Muscle of leg (tissue), 3 donors: ENCODE measurements at regions not wholly inside any gene's neighbourhood (a gene's known extent, or its start where the extent isn't known, plus 50 kb on each side); places are given as distances from the start of the nearest gene placed in this dataset.

Source experiments
- DNase-seq: peaks from one replicate; pipeline ENCODE4 v3.0.0; 2013
- H3K27ac ChIP-seq: one replicate; pipeline ENCODE4 v1.5.1; 2013; ENCODE audit warnings: mild to moderate bottlenecking, low read length, control low read depth
- H3K27me3 ChIP-seq: one replicate; pipeline ENCODE4 v1.6.1; 2013; ENCODE audit warnings: low read length; ENCODE audit not compliant: control insufficient read depth, insufficient read depth
- H3K36me3 ChIP-seq: one replicate; pipeline ENCODE4 v1.6.1; 2013; ENCODE audit warnings: low read length; ENCODE audit not compliant: control insufficient read depth, insufficient read depth
- H3K4me1 ChIP-seq: one replicate; pipeline ENCODE4 v1.6.1; 2013; ENCODE audit warnings: low read length; ENCODE audit not compliant: control insufficient read depth, insufficient read depth
- H3K4me3 ChIP-seq: one replicate; pipeline ENCODE4 v1.5.1; 2013; ENCODE audit warnings: low read length, control low read depth
- H3K9me3 ChIP-seq: replicated peaks from 2 replicates; pipeline ENCODE4 v1.6.1; 2013; ENCODE audit warnings: low read depth, low read length; ENCODE audit not compliant: control insufficient read depth
- WGBS: methylation state at CpG from one replicate; pipeline ENCODE4 v1.1.5; 2013; ENCODE audit warnings: missing lambda C conversion rate; ENCODE audit not compliant: insufficient coverage; 5-methylcytosine and 5-hydroxymethylcytosine counted together

DNA sequence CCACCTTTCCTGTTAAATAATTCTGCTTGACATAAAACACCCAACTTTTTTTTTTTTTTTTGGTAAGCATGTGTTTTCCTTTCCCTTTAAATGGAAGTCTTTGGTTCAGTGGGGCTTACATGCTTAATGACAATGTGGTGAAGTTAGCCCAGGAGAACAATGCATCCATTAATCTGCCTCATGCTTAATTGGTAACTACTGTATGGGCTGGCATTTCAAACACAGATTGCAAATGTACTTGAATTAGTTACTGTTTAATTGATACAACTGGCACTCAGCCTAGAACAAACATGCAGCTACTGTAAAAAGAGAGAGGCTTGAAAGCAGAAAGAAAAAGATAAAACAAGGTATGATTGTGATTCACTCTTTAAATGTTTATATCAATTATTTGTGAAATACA lies 483.6 kb upstream of the NOX3 start:
- no peaks in the 10 kb centered on the region for H3K36me3 ChIP-seq
- DNase-seq: no peak
- H3K4me3 ChIP-seq: no peak overlapping the region
- no peaks in the 10 kb centered on the region for H3K9me3 ChIP-seq
- H3K27me3 ChIP-seq: no peaks in the 10 kb centered on the region
- no peaks in the 10 kb centered on the region for H3K4me1 ChIP-seq
- H3K27ac ChIP-seq: no peak overlapping the region

DNA sequence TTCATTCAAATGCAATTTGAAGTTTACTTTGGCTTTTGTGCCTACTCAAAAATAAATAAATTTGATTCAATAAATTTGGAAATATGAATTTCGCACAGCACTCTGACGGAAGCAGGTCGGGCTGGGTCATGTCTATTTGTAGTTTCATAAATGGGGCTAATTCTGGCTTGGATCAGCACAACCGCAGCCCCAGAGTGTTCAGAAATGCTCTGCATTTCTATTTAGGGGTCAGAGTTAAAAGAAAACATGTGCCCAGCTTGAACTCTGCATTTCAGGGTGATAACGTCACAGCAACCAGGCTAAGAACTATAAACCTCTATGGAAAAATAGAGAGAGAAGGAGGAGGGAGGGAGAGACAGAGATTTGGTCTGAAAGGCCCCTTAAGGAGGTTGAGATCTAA lies 480.9 kb upstream of the NOX3 start:
- 56% methylated on average over 4 of the region's 5 CpGs for WGBS

DNA sequence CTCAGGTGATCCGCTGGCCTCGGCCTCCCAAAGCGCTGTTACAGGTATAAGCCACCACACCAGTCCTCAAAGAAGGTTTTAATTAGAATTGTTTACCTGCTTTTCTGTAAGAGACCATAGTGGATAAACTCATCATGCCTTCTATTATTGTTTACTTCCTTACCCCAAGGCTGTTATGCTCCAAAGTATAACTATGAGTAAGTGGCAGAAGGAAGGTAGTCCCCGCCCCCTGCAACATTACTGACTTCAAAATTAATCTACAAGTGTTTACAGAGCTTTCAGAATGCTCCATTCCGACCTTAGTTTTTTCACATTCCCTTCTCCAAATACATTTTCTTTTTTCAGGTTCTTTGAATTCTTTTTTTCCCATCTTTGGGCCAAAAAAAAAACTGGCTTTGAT lies 480.5 kb upstream of the NOX3 start:
- no peak overlapping the region for H3K27ac ChIP-seq
- 50% methylated on average over 1 of the region's 5 CpGs for WGBS
- H3K36me3 ChIP-seq: no peaks in the 10 kb centered on the region
- H3K27me3 ChIP-seq: no peaks in the 10 kb centered on the region
- no peak overlapping the region for H3K4me3 ChIP-seq
- no peak for DNase-seq
- no peaks in the 10 kb centered on the region for H3K9me3 ChIP-seq
- no peaks in the 10 kb centered on the region for H3K4me1 ChIP-seq

More for the DNA sequence above, 480.9 kb upstream of the NOX3 start:
- Histone ChIP-seq H3K4me3 (no peak overlapping the region), H3K9me3 (no peaks in the 10 kb centered on the region), H3K27me3 (no peaks in the 10 kb centered on the region), H3K27ac (no peak overlapping the region), H3K4me1 (no peaks in the 10 kb centered on the region), H3K36me3 (no peaks in the 10 kb centered on the region)
- DNase-seq: peak; percentile 45

DNA sequence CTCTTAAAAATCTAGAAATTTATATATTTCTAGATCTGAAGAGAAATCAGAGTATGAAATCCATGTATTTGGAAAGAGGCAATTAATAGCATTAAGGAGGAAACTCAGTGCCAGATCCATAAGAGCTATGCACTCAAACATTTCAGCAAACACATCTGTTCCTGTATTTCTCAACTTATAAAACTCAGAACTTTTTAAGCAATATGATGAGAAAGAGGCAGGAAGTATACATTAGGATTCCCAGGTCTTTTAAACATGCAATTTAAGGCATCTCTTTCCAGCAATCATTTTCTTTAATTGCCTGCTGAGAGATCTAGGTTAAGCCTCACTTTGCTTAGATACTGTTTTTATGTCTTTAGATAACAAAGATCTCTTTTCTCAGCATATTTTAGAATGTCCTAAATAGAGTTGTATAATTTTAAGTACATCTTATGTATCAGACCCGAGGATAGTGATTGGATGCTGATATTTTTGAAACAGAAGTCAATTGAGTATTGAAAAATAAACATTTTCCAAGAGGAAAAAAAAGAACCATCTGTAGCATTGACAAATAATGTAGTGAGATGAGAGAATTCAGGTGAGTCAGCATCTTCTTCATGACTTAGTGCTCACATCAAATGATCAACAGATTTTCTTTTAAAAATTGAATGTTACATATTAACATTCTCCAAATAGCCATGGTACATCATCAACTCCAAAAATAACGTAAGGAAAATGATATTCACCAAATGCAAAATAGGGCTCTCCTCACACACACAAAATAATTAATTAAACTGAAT lies 461.4 kb upstream of the NOX3 start:
- Histone ChIP-seq H3K27me3 (no peaks in the 10 kb centered on the region), H3K27ac (no peak overlapping the region), H3K36me3 (no peaks in the 10 kb centered on the region), H3K4me1 (no peaks in the 10 kb centered on the region), H3K9me3 (no peaks in the 10 kb centered on the region), H3K4me3 (no peak overlapping the region)
- WGBS: no CpG with 5 or more reads among the region's 2 CpGs
- peak; percentile 4 for DNase-seq

GRCh38 chr6:155915651-155916050 lies 460.0 kb upstream of the NOX3 start:
- Histone ChIP-seq H3K9me3 (no peaks in the 10 kb centered on the region), H3K36me3 (no peaks in the 10 kb centered on the region), H3K27ac (no peak overlapping the region), H3K27me3 (no peaks in the 10 kb centered on the region), H3K4me3 (no peak overlapping the region), H3K4me1 (no peaks in the 10 kb centered on the region)
- no CpG with 5 or more reads among the region's 1 CpG for WGBS
- DNase-seq: peak; percentile 66

GRCh38 chr6:155913816-155914215 lies 458.2 kb upstream of the NOX3 start:
- peaks cover 4% of the 10 kb centered on the region for H3K9me3 ChIP-seq
- DNase-seq: no peak
- H3K36me3 ChIP-seq: no peaks in the 10 kb centered on the region
- H3K4me3 ChIP-seq: no peak overlapping the region
- H3K27me3 ChIP-seq: no peaks in the 10 kb centered on the region
- H3K4me1 ChIP-seq: no peaks in the 10 kb centered on the region
- no peak overlapping the region for H3K27ac ChIP-seq
- WGBS: 100% methylated on average over 1 of the region's 8 CpGs

GRCh38 chr6:155909710-155910109 lies 454.1 kb upstream of the NOX3 start:
- no peak for DNase-seq
- WGBS: no CpG with 5 or more reads among the region's 2 CpGs
- no peak overlapping the region for H3K27ac ChIP-seq
- H3K9me3 ChIP-seq: peaks cover 4% of the 10 kb centered on the region
- no peak overlapping the region for H3K4me3 ChIP-seq
- no peaks in the 10 kb centered on the region for H3K4me1 ChIP-seq
- H3K27me3 ChIP-seq: no peaks in the 10 kb centered on the region
- H3K36me3 ChIP-seq: no peaks in the 10 kb centered on the region

DNA sequence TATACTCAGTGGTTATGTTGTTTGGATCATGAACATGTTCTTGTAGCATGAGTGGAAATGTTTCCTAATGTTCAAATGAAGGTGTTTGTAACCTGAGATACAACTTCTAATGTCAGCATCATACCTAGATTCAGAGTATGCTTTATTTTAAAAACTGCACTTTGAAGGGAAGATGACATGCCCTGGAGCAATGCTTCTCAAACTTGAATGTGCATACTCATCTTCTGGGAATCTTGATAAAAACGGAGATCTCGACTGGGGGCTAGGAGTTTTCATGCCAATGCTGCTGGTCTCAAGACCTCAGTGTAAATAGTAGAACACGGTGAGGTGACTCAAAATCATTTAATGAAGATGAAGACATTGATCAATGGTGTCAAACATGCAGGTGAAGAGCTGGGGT lies 440.0 kb upstream of the NOX3 start:
- no peaks in the 10 kb centered on the region for H3K4me1 ChIP-seq
- no peaks in the 10 kb centered on the region for H3K27me3 ChIP-seq
- H3K27ac ChIP-seq: no peak overlapping the region
- 74% methylated on average over 3 of the region's 3 CpGs for WGBS
- H3K36me3 ChIP-seq: no peaks in the 10 kb centered on the region
- H3K4me3 ChIP-seq: no peak overlapping the region
- no peaks in the 10 kb centered on the region for H3K9me3 ChIP-seq
- no peak for DNase-seq

DNA sequence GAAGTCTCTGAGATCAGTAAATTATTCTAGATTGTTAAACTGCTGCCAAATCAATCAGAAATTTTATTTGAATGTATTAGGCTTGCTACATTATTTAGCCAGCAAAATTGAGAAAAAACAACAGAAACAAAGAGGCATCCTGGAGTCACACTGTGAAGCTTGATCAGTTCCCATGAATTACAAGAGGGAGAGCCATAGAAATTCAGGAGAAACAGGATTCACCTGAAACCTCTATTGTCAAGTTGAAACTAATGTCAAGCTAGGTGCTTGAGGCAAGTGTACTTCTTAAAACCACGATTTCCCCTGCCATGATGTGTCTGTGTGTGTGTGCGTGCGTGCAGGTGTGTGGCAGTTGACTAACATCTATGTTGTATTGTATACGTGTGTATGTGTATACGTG lies 439.1 kb upstream of the NOX3 start:
- no peaks in the 10 kb centered on the region for H3K9me3 ChIP-seq
- WGBS: no CpG with 5 or more reads among the region's 5 CpGs
- H3K4me3 ChIP-seq: no peak overlapping the region

DNA sequence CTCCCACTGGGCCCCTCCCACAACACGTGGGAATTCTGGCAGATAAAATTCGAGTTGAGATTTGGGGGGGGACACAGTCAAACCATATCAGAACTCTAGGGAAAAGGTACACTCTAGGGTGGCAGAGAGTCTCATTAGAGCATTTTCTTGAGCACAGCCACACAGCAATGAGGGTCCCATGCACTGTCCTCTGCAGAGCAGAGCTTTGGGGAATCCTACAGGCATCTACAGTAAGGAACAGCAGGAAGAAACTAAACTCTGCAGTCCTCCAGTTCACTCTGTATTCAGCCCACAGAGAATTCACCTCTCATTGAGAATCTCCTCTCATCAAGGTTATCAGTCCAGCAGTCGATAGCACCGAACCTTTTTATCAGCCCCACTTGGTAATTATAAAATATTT lies 438.6 kb upstream of the NOX3 start:
- no CpG with 5 or more reads among the region's 4 CpGs for WGBS
- H3K27ac ChIP-seq: no peak overlapping the region
- H3K4me3 ChIP-seq: no peak overlapping the region
- H3K36me3 ChIP-seq: no peaks in the 10 kb centered on the region
- H3K4me1 ChIP-seq: no peaks in the 10 kb centered on the region
- H3K9me3 ChIP-seq: no peaks in the 10 kb centered on the region
- no peak for DNase-seq
- no peaks in the 10 kb centered on the region for H3K27me3 ChIP-seq

More for the DNA sequence above, 439.1 kb upstream of the NOX3 start:
- H3K27me3 ChIP-seq: no peaks in the 10 kb centered on the region
- H3K36me3 ChIP-seq: no peaks in the 10 kb centered on the region
- H3K27ac ChIP-seq: no peak overlapping the region
- DNase-seq: no peak
- H3K4me1 ChIP-seq: no peaks in the 10 kb centered on the region

DNA sequence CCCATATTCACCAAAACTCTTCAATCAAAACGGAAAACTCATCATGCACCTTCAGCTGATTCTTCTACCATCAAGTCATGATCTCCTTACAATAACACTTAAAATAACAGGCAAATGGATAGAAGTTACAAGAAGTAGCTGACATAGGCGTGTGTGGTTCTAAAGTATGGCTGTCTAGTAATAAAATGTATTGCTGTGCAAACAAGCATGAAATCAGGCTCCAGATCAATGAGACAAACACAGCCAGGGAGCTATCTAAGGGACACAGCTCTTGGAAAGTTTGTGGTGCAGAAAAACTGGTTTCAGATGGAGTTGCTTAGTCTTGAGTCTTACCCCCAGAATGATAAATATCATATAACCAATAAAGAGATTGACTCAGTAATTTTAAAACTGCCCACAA lies 434.8 kb upstream of the NOX3 start:
- no peaks in the 10 kb centered on the region for H3K27me3 ChIP-seq
- WGBS: 57% methylated on average over 1 of the region's 2 CpGs
- no peaks in the 10 kb centered on the region for H3K4me1 ChIP-seq
- no peak for DNase-seq
- H3K9me3 ChIP-seq: no peaks in the 10 kb centered on the region
- no peak overlapping the region for H3K27ac ChIP-seq
- no peaks in the 10 kb centered on the region for H3K36me3 ChIP-seq
- H3K4me3 ChIP-seq: no peak overlapping the region
